ENCODE measurements at regions not wholly inside any gene's neighbourhood (a gene's known extent, or its start where the extent isn't known, plus 50 kb on each side); places are given as distances from the start of the nearest gene placed in this dataset.

- Histone ChIP-seq H3K4me2 (ENCODE audit: low read length) (no peak overlapping the region), H3K4me1 (ENCODE audit: insufficient read depth, low read length) (no peaks in the 10 kb centered on the region), H3K4me3 (ENCODE audit: low read length) (no peak overlapping the region), H3K27ac (ENCODE audit: low read length) (no peak overlapping the region), H3K27me3 (ENCODE audit: low read length) (no peaks in the 10 kb centered on the region), H3F3A (ENCODE audit: low read length, unreplicated experiment) (no peaks in the 10 kb centered on the region), H3K9ac (ENCODE audit: low read length) (no peak overlapping the region), H3K9me2 (replicated peaks; ENCODE audit: low read length) (no peaks in the 10 kb centered on the region), H3K9me3 (ENCODE audit: low read length) (no peaks in the 10 kb centered on the region), H4K20me1 (ENCODE audit: low read length) (no peaks in the 10 kb centered on the region), H2AFZ (ENCODE audit: low read length) (no peak overlapping the region), H3K79me2 (ENCODE audit: low read length) (no peaks in the 10 kb centered on the region), H3K36me3 (ENCODE audit: low read depth, low read length) (no peaks in the 10 kb centered on the region)
- TF ChIP-seq CTCF (conservative IDR thresholded peaks at IDR 0.05; ENCODE audit: low read depth, low read length), result no peak
- TF ChIP-seq EZH2phosphoT487 (IDR thresholded peaks at IDR 0.05; ENCODE audit: borderline replicate concordance, low read length), result no peak
- no peak for TF ChIP-seq EZH2 (IDR thresholded peaks at IDR 0.05; ENCODE audit: low read length, unreplicated experiment)
- ChIA-PET CTCF (no interaction called here), POLR2A (ENCODE audit: unreplicated experiment) (no interaction called here)
- intact Hi-C loops (cut with micrococcal nuclease), result no loop called here
- DNase-seq, result no peak
- BruUV-seq (replicated peaks), result no TSS peak
- no peak for ATAC-seq
These were observed 279.8 kb downstream of the EPHA7 start for GRCh38 chr6:93139408-93140081.

GRCh38 chr6:93136111-93136510 lies 283.2 kb downstream of the EPHA7 start:
- POLR2A ChIA-PET (ENCODE audit: unreplicated experiment), result no interaction called here
- H4K20me1 ChIP-seq (ENCODE audit: low read length), result no peaks in the 10 kb centered on the region
- no peaks in the 10 kb centered on the region for H3K36me3 ChIP-seq (ENCODE audit: low read depth, low read length)
- H3K4me2 ChIP-seq (ENCODE audit: low read length), result no peak overlapping the region
- no peaks in the 10 kb centered on the region for H3K4me1 ChIP-seq (ENCODE audit: insufficient read depth, low read length)
- H2AFZ ChIP-seq (ENCODE audit: low read length), result no peak overlapping the region
- H3K27me3 ChIP-seq (ENCODE audit: low read length), result no peaks in the 10 kb centered on the region
- no peaks in the 10 kb centered on the region for H3F3A ChIP-seq (ENCODE audit: low read length, unreplicated experiment)
- intact Hi-C loops (cut with micrococcal nuclease), result no loop called here
- no peaks in the 10 kb centered on the region for H3K9me2 ChIP-seq (replicated peaks; ENCODE audit: low read length)
- DNase-seq, result no peak
- H3K9ac ChIP-seq (ENCODE audit: low read length), result no peak overlapping the region
- H3K4me3 ChIP-seq (ENCODE audit: low read length), result no peak overlapping the region
- ATAC-seq, result no peak
- no peaks in the 10 kb centered on the region for H3K79me2 ChIP-seq (ENCODE audit: low read length)
- H3K9me3 ChIP-seq (ENCODE audit: low read length), result no peaks in the 10 kb centered on the region
- no TSS peak for BruUV-seq (replicated peaks)
- CTCF ChIA-PET, result no interaction called here
- H3K27ac ChIP-seq (ENCODE audit: low read length), result no peak overlapping the region
- TF ChIP-seq EZH2phosphoT487 (IDR thresholded peaks at IDR 0.05; ENCODE audit: borderline replicate concordance, low read length) (no peak), EZH2 (IDR thresholded peaks at IDR 0.05; ENCODE audit: low read length, unreplicated experiment) (no peak), CTCF (conservative IDR thresholded peaks at IDR 0.05; ENCODE audit: low read depth, low read length) (no peak)

- intact Hi-C loops (cut with micrococcal nuclease), result no loop called here
- H3F3A ChIP-seq (ENCODE audit: low read length, unreplicated experiment), result no peaks in the 10 kb centered on the region
- H3K4me2 ChIP-seq (ENCODE audit: low read length), result no peak overlapping the region
- no peak overlapping the region for H3K27ac ChIP-seq (ENCODE audit: low read length)
- ChIA-PET CTCF (no interaction called here), POLR2A (ENCODE audit: unreplicated experiment) (no interaction called here)
- H3K9me2 ChIP-seq (replicated peaks; ENCODE audit: low read length), result no peaks in the 10 kb centered on the region
- H3K79me2 ChIP-seq (ENCODE audit: low read length), result no peaks in the 10 kb centered on the region
- H3K4me1 ChIP-seq (ENCODE audit: insufficient read depth, low read length), result no peaks in the 10 kb centered on the region
- no peak overlapping the region for H3K9ac ChIP-seq (ENCODE audit: low read length)
- no peak for TF ChIP-seq CTCF (conservative IDR thresholded peaks at IDR 0.05; ENCODE audit: low read depth, low read length)
- no peak for TF ChIP-seq EZH2phosphoT487 (IDR thresholded peaks at IDR 0.05; ENCODE audit: borderline replicate concordance, low read length)
- no peak for TF ChIP-seq EZH2 (IDR thresholded peaks at IDR 0.05; ENCODE audit: low read length, unreplicated experiment)
- ATAC-seq (no peak), DNase-seq (no peak)
- no peaks in the 10 kb centered on the region for H3K36me3 ChIP-seq (ENCODE audit: low read depth, low read length)
- BruUV-seq (replicated peaks), result no TSS peak
- no peaks in the 10 kb centered on the region for H3K27me3 ChIP-seq (ENCODE audit: low read length)
- H3K4me3 ChIP-seq (ENCODE audit: low read length), result no peak overlapping the region
- H3K9me3 ChIP-seq (ENCODE audit: low read length), result no peaks in the 10 kb centered on the region
- H2AFZ ChIP-seq (ENCODE audit: low read length), result no peak overlapping the region
- no peaks in the 10 kb centered on the region for H4K20me1 ChIP-seq (ENCODE audit: low read length)
These were observed 295.2 kb downstream of the EPHA7 start for GRCh38 chr6:93124006-93124632.

All from PC-3 (cell line).